Activated CD4-positive, alpha-beta T cell treated with anti-CD3 and anti-CD28 coated beads for 24 hours (primary cell): ENCODE measurements at regions not wholly inside any gene's neighbourhood (a gene's known extent, or its start where the extent isn't known, plus 50 kb on each side); places are given as distances from the start of the nearest gene placed in this dataset.
"Not testable (repeated sequence)": the region's sequence is repeated elsewhere in the genome, so short reads cannot be mapped to it uniquely, and the experiment has no call there.

Source experiments
- DNase-seq, 2 donors: peaks; one replicate each; pipeline ENCODE4 v3.0.0-alpha.2; 2020; ENCODE audit warnings: low read depth in 2 of 2

GRCh38 chr14:83893447-83893846 lies 1636.5 kb upstream of the FLRT2 start:
- no peak for DNase-seq

- DNase-seq = no peak
These were observed 1635.4 kb upstream of the FLRT2 start for GRCh38 chr14:83894568-83894967.

- not testable (repeated sequence) for DNase-seq
These were observed 1631.4 kb upstream of the FLRT2 start for GRCh38 chr14:83898558-83898957.

- DNase-seq = no peak
These were observed 1630.2 kb upstream of the FLRT2 start for GRCh38 chr14:83899706-83900105.

- no peak for DNase-seq
These were observed 1624.8 kb upstream of the FLRT2 start for GRCh38 chr14:83905157-83905556.

GRCh38 chr14:83908419-83908818 lies 1621.5 kb upstream of the FLRT2 start:
- no peak for DNase-seq

- DNase-seq = no peak
These were observed 1620.4 kb upstream of the FLRT2 start for GRCh38 chr14:83909507-83909906.

GRCh38 chr14:83912032-83912642 lies 1617.8 kb upstream of the FLRT2 start:
- no peak for DNase-seq

GRCh38 chr14:83913476-83913875 lies 1616.5 kb upstream of the FLRT2 start:
- DNase-seq = no peak

- DNase-seq = no peak
These were observed 1611.4 kb upstream of the FLRT2 start for GRCh38 chr14:83918546-83918945.

GRCh38 chr14:83919675-83920074 lies 1610.3 kb upstream of the FLRT2 start:
- DNase-seq = not testable (repeated sequence)

GRCh38 chr14:83923842-83924241 lies 1606.1 kb upstream of the FLRT2 start:
- no peak for DNase-seq

- no peak for DNase-seq
These were observed 1605.7 kb upstream of the FLRT2 start for GRCh38 chr14:83924259-83924658.

- no peak for DNase-seq
These were observed 1589.7 kb upstream of the FLRT2 start for GRCh38 chr14:83940253-83940652.

GRCh38 chr14:83958359-83958758 lies 1571.6 kb upstream of the FLRT2 start:
- DNase-seq = no peak

GRCh38 chr14:83960832-83961512 lies 1569.0 kb upstream of the FLRT2 start:
- DNase-seq = no peak

GRCh38 chr14:83969998-83970397 lies 1559.9 kb upstream of the FLRT2 start:
- no peak for DNase-seq

- no peak for DNase-seq
These were observed 1557.3 kb upstream of the FLRT2 start for GRCh38 chr14:83972631-83973030.

GRCh38 chr14:83974647-83975163 lies 1555.2 kb upstream of the FLRT2 start:
- DNase-seq = no peak

- DNase-seq = no peak
These were observed 1554.5 kb upstream of the FLRT2 start for GRCh38 chr14:83975435-83975834.

GRCh38 chr14:83975841-83976770 lies 1553.8 kb upstream of the FLRT2 start:
- DNase-seq = no peak

GRCh38 chr14:83977583-83977982 lies 1552.4 kb upstream of the FLRT2 start:
- no peak for DNase-seq
